HG02981 (cell line): ENCODE measurements at regions not wholly inside any gene's neighbourhood (a gene's known extent, or its start where the extent isn't known, plus 50 kb on each side); places are given as distances from the start of the nearest gene placed in this dataset.

Experiments used
- ATAC-seq: cut with Tn5 transposase; IDR thresholded peaks from one replicate; pipeline ENCODE4 v1.9.1; 2021; ENCODE audit warnings: mild to moderate bottlenecking, moderate library complexity; ENCODE audit not compliant: unreplicated experiment

GRCh38 chr17:12287953-12288352 is 267.3 kb downstream of the MAP2K4 start:
- ATAC-seq, result no peak

GRCh38 chr17:12290207-12290606 is 269.5 kb downstream of the MAP2K4 start:
- no peak for ATAC-seq

- no peak for ATAC-seq
These were observed 275.5 kb downstream of the MAP2K4 start for GRCh38 chr17:12296209-12296625.

GRCh38 chr17:12301551-12301950 is 280.9 kb downstream of the MAP2K4 start:
- no peak for ATAC-seq

- ATAC-seq, result no peak
These were observed 282.0 kb downstream of the MAP2K4 start for GRCh38 chr17:12302711-12303110.

GRCh38 chr17:12310811-12311210 is 290.1 kb downstream of the MAP2K4 start:
- ATAC-seq, result no peak

GRCh38 chr17:12312692-12313091 is 292.0 kb downstream of the MAP2K4 start:
- ATAC-seq, result no peak

- ATAC-seq, result no peak
These were observed 293.1 kb downstream of the MAP2K4 start for GRCh38 chr17:12313786-12314185.

GRCh38 chr17:12316021-12316420 is 295.3 kb downstream of the MAP2K4 start:
- ATAC-seq, result no peak

- no peak for ATAC-seq
These were observed 298.0 kb downstream of the MAP2K4 start for GRCh38 chr17:12318571-12319266.

GRCh38 chr17:12320286-12320685 is 299.6 kb downstream of the MAP2K4 start:
- no peak for ATAC-seq

- ATAC-seq, result no peak
These were observed 307.5 kb downstream of the MAP2K4 start for GRCh38 chr17:12328204-12328603.

GRCh38 chr17:12330456-12330855 is 309.8 kb downstream of the MAP2K4 start:
- ATAC-seq, result no peak

- ATAC-seq, result no peak
These were observed 320.7 kb downstream of the MAP2K4 start for GRCh38 chr17:12341328-12341727.

GRCh38 chr17:12342161-12342560 is 321.5 kb downstream of the MAP2K4 start:
- ATAC-seq, result no peak

GRCh38 chr17:12342609-12343435 is 322.1 kb downstream of the MAP2K4 start:
- no peak for ATAC-seq

- ATAC-seq, result no peak
These were observed 317.2 kb upstream of the MYOCD start for GRCh38 chr17:12348476-12348875.

GRCh38 chr17:12349297-12349696 is 316.4 kb upstream of the MYOCD start:
- no peak for ATAC-seq

- no peak for ATAC-seq
These were observed 313.6 kb upstream of the MYOCD start for GRCh38 chr17:12352127-12352526.

GRCh38 chr17:12357600-12357999 is 308.1 kb upstream of the MYOCD start:
- no peak for ATAC-seq

- no peak for ATAC-seq
These were observed 307.2 kb upstream of the MYOCD start for GRCh38 chr17:12358477-12358876.

GRCh38 chr17:12362853-12363455 is 302.7 kb upstream of the MYOCD start:
- ATAC-seq, result no peak
